ENCODE measurements at regions not wholly inside any gene's neighbourhood (a gene's known extent, or its start where the extent isn't known, plus 50 kb on each side); places are given as distances from the start of the nearest gene placed in this dataset.
"Not testable (repeated sequence)": the region's sequence is repeated elsewhere in the genome, so short reads cannot be mapped to it uniquely, and the experiment has no call there.

DNA sequence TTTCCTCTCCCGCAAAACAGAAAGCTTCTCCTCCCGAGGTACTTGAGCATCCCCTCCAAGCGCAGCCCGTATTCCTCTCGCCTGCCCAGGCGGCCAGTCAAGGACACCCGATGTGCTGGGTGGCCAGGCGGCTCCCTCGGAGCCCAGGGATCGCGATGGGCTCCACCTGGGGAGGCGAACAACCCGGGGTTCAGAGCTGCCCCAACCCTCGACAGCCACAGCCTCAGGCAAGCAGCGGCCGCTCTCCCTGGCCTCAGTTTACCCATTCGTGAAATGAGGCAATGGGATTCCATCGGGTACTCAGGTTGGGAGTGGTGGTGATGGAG, 147.4 kb downstream of the CYP26A1 start:
- H3K27ac ChIP-seq, result no peak overlapping the region
- H3K9ac ChIP-seq (ENCODE audit: insufficient read length), result no peak overlapping the region
- no peaks in the 10 kb centered on the region for H3K9me3 ChIP-seq (ENCODE audit: low read depth, low read length)
- DNase-seq (ENCODE audit: low read depth, low spot score), result no peak
- no peak overlapping the region for H3K4me3 ChIP-seq
- H3K36me3 ChIP-seq (ENCODE audit: insufficient read depth, low read length), result no peaks in the 10 kb centered on the region
- TF ChIP-seq EZH2 (IDR thresholded peaks at IDR 0.05) (no peak), FOXP2 (optimal IDR thresholded peaks at IDR 0.05; ENCODE audit: control extremely low read depth, extremely low read length, insufficient read depth) (no peak), POLR2AphosphoS5 (IDR thresholded peaks at IDR 0.05; ENCODE audit: borderline replicate concordance, low read depth, low read length) (no peak)

- no peak overlapping the region for H3K27ac ChIP-seq
- no peak for TF ChIP-seq POLR2AphosphoS5 (IDR thresholded peaks at IDR 0.05; ENCODE audit: borderline replicate concordance, low read depth, low read length)
- no peak for TF ChIP-seq EZH2 (IDR thresholded peaks at IDR 0.05)
- no peak for TF ChIP-seq FOXP2 (optimal IDR thresholded peaks at IDR 0.05; ENCODE audit: control extremely low read depth, extremely low read length, insufficient read depth)
- no peak for DNase-seq (ENCODE audit: low read depth, low spot score)
- no peak overlapping the region for H3K9ac ChIP-seq (ENCODE audit: insufficient read length)
- H3K9me3 ChIP-seq (ENCODE audit: low read depth, low read length), result no peaks in the 10 kb centered on the region
- H3K4me3 ChIP-seq, result no peak overlapping the region
- H3K36me3 ChIP-seq (ENCODE audit: insufficient read depth, low read length), result no peaks in the 10 kb centered on the region
Observed at GRCh38 chr10:93221521-93221920, 147.8 kb downstream of the CYP26A1 start.

- DNase-seq (ENCODE audit: low read depth, low spot score), result no peak
- Histone ChIP-seq H3K4me3 (no peak overlapping the region), H3K27ac (no peak overlapping the region), H3K9me3 (ENCODE audit: low read depth, low read length) (no peaks in the 10 kb centered on the region), H3K9ac (ENCODE audit: insufficient read length) (no peak overlapping the region), H3K36me3 (ENCODE audit: insufficient read depth, low read length) (no peaks in the 10 kb centered on the region)
- no peak for TF ChIP-seq FOXP2 (optimal IDR thresholded peaks at IDR 0.05; ENCODE audit: control extremely low read depth, extremely low read length, insufficient read depth)
- no peak for TF ChIP-seq EZH2 (IDR thresholded peaks at IDR 0.05)
- no peak for TF ChIP-seq POLR2AphosphoS5 (IDR thresholded peaks at IDR 0.05; ENCODE audit: borderline replicate concordance, low read depth, low read length)
Observed at GRCh38 chr10:93222211-93222754, 148.6 kb downstream of the CYP26A1 start.

- no peaks in the 10 kb centered on the region for H3K36me3 ChIP-seq (ENCODE audit: insufficient read depth, low read length)
- TF ChIP-seq POLR2AphosphoS5 (IDR thresholded peaks at IDR 0.05; ENCODE audit: borderline replicate concordance, low read depth, low read length) (no peak), FOXP2 (optimal IDR thresholded peaks at IDR 0.05; ENCODE audit: control extremely low read depth, extremely low read length, insufficient read depth) (no peak), EZH2 (IDR thresholded peaks at IDR 0.05) (no peak)
- no peak overlapping the region for H3K27ac ChIP-seq
- no peaks in the 10 kb centered on the region for H3K9me3 ChIP-seq (ENCODE audit: low read depth, low read length)
- H3K4me3 ChIP-seq, result no peak overlapping the region
- H3K9ac ChIP-seq (ENCODE audit: insufficient read length), result no peak overlapping the region
- no peak for DNase-seq (ENCODE audit: low read depth, low spot score)
Observed at GRCh38 chr10:93222876-93223275, 149.2 kb downstream of the CYP26A1 start.

DNA sequence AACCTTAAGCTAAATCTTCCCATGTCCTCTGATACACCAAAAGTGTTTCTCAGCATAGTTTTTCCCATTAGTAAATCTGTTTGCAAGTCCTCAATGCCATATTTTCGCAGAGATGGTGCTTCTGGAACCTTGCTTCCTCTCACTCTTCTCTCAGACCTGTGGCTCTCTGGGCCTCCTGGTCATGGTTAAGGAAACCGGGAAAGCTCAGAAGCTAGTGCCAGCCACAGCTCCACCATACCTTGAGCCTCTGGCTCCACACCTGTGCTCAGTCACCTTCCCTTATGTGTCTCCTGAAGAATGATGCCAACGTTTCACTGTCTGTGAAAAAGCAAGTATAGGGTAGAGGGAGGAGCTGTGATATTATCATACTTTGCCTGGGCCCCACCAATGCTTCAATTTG, 149.6 kb downstream of the CYP26A1 start:
- Histone ChIP-seq H3K9ac (ENCODE audit: insufficient read length) (no peak overlapping the region), H3K9me3 (ENCODE audit: low read depth, low read length) (no peaks in the 10 kb centered on the region), H3K27ac (no peak overlapping the region), H3K36me3 (ENCODE audit: insufficient read depth, low read length) (no peaks in the 10 kb centered on the region), H3K4me3 (no peak overlapping the region)
- DNase-seq (ENCODE audit: low read depth, low spot score), result no peak
- no peak for TF ChIP-seq FOXP2 (optimal IDR thresholded peaks at IDR 0.05; ENCODE audit: control extremely low read depth, extremely low read length, insufficient read depth)
- no peak for TF ChIP-seq EZH2 (IDR thresholded peaks at IDR 0.05)
- TF ChIP-seq POLR2AphosphoS5 (IDR thresholded peaks at IDR 0.05; ENCODE audit: borderline replicate concordance, low read depth, low read length), result no peak

DNA sequence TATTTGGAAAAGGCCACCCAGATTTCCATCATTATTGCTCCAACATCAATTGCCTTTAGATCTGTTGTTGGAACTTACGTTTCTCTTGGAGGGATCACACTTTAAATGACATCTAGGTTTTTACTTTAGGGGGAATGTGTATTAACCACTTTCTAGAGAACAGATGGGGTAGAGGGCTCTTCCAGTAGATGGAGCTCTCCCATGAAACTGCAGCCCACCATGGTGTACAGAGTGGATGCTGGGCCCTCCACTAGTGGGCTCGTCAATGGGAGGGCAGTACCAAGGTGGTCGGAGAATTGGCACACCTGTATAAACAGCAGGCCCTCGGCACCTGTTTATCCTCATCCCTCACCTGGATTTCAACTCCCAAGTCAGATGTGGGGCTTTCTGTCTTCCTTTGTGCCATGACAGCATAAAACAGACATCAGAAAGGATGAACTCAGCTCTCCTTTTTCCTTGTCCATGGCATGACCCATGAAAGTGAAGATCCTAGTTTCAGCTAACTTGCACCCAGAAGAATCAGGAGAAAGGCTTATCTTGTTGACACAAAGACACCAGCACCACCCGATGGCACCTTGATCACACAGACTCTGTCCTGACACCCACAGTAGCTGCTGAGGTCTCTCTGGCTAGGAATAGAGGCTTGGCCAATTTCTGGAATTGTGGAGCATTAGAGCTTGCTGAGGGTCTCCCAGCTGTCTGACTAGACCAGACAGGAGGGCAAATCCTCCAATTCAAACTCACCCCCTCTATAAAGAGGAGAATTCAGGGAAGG, 150.5 kb downstream of the CYP26A1 start:
- H3K36me3 ChIP-seq (ENCODE audit: insufficient read depth, low read length), result no peaks in the 10 kb centered on the region
- no peak for DNase-seq (ENCODE audit: low read depth, low spot score)
- TF ChIP-seq FOXP2 (optimal IDR thresholded peaks at IDR 0.05; ENCODE audit: control extremely low read depth, extremely low read length, insufficient read depth) (no peak), EZH2 (IDR thresholded peaks at IDR 0.05) (no peak), POLR2AphosphoS5 (IDR thresholded peaks at IDR 0.05; ENCODE audit: borderline replicate concordance, low read depth, low read length) (no peak)
- no peak overlapping the region for H3K4me3 ChIP-seq
- H3K9ac ChIP-seq (ENCODE audit: insufficient read length), result no peak overlapping the region
- no peaks in the 10 kb centered on the region for H3K9me3 ChIP-seq (ENCODE audit: low read depth, low read length)
- no peak overlapping the region for H3K27ac ChIP-seq

DNA sequence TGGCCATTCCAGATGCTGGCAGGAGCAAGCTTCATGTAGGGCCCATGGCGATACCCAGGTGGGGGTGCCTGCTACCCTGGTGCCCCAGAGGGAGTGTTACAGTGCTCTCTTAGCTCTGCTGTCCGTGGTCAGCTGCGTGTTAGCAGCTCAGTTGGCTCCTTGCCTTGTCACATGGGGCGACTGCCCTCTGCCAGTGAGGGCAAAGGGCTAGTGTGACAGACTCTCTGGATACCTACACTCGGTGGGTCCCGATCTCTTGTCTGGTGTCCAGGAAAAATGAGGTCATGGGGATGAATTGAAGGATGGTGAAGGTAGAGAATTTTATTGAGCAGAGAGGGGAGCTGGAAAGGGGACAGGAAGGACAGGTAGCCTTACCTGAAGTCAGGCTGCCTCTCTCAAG, 152.2 kb downstream of the CYP26A1 start:
- DNase-seq (ENCODE audit: low read depth, low spot score), result no peak
- H3K9me3 ChIP-seq (ENCODE audit: low read depth, low read length), result no peaks in the 10 kb centered on the region
- no peak for TF ChIP-seq FOXP2 (optimal IDR thresholded peaks at IDR 0.05; ENCODE audit: control extremely low read depth, extremely low read length, insufficient read depth)
- no peak for TF ChIP-seq POLR2AphosphoS5 (IDR thresholded peaks at IDR 0.05; ENCODE audit: borderline replicate concordance, low read depth, low read length)
- no peak for TF ChIP-seq EZH2 (IDR thresholded peaks at IDR 0.05)
- H3K27ac ChIP-seq, result no peak overlapping the region
- H3K9ac ChIP-seq (ENCODE audit: insufficient read length), result no peak overlapping the region
- no peaks in the 10 kb centered on the region for H3K36me3 ChIP-seq (ENCODE audit: insufficient read depth, low read length)
- no peak overlapping the region for H3K4me3 ChIP-seq

DNA sequence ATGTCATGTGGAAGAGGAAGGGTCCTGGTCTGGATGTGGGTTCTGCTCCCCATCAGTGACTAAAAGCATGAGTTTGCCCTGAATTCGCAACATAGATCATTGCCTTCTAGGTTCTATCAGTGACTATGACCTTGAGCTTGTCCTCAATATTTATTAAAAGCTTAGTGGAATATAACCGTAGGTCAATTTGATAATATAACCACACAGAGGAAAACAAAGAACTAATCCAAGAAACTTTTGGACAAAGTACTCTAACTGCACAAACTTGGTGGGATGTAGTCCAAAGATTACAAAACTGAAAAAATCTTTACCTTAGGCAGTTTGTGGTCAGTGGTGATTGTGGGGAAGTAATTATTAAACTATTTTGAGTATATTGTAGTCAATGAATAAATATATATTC, 152.9 kb downstream of the CYP26A1 start:
- Histone ChIP-seq H3K9me3 (ENCODE audit: low read depth, low read length) (no peaks in the 10 kb centered on the region), H3K36me3 (ENCODE audit: insufficient read depth, low read length) (no peaks in the 10 kb centered on the region), H3K9ac (ENCODE audit: insufficient read length) (no peak overlapping the region), H3K27ac (no peak overlapping the region), H3K4me3 (no peak overlapping the region)
- no peak for DNase-seq (ENCODE audit: low read depth, low spot score)
- TF ChIP-seq EZH2 (IDR thresholded peaks at IDR 0.05), result no peak
- no peak for TF ChIP-seq FOXP2 (optimal IDR thresholded peaks at IDR 0.05; ENCODE audit: control extremely low read depth, extremely low read length, insufficient read depth)
- no peak for TF ChIP-seq POLR2AphosphoS5 (IDR thresholded peaks at IDR 0.05; ENCODE audit: borderline replicate concordance, low read depth, low read length)

DNA sequence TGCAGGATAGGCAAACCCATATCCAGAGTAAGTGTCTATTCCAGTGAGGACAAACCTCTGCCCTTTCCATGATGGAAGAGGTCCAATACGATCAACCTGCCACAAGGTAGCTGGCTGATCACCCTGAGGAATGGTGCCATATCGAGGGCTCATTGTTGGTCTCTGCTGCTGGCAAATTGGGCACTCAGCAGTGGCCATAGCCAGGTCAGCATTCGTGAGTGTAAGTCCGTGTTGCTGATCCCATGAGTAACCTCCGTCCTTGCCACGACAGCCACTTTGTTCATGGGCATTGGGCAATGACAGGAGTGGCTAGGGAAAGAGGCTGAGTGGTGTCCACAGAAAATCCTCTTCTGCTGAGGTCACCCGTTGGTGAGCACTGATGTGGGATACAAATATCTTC, 156.9 kb downstream of the CYP26A1 start:
- H3K4me3 ChIP-seq, result not testable (repeated sequence)

GRCh38 chr10:93232159-93232558, 158.5 kb downstream of the CYP26A1 start:
- H3K9ac ChIP-seq (ENCODE audit: insufficient read length); H3K9me3 ChIP-seq (ENCODE audit: low read depth, low read length); H3K27ac ChIP-seq; H3K4me3 ChIP-seq; H3K36me3 ChIP-seq (ENCODE audit: insufficient read depth, low read length); DNase-seq (ENCODE audit: low read depth, low spot score): not testable (repeated sequence)

More for the DNA sequence above, 156.9 kb downstream of the CYP26A1 start:
- not testable (repeated sequence) for H3K27ac ChIP-seq; H3K9ac ChIP-seq (ENCODE audit: insufficient read length); DNase-seq (ENCODE audit: low read depth, low spot score); H3K9me3 ChIP-seq (ENCODE audit: low read depth, low read length); H3K36me3 ChIP-seq (ENCODE audit: insufficient read depth, low read length)

- H3K9ac ChIP-seq (ENCODE audit: insufficient read length); DNase-seq (ENCODE audit: low read depth, low spot score); H3K27ac ChIP-seq; H3K4me3 ChIP-seq; H3K9me3 ChIP-seq (ENCODE audit: low read depth, low read length); H3K36me3 ChIP-seq (ENCODE audit: insufficient read depth, low read length): not testable (repeated sequence)
Observed at GRCh38 chr10:93234940-93235339, 161.2 kb downstream of the CYP26A1 start.
